HL-60 (cell line): ENCODE measurements at regions not wholly inside any gene's neighbourhood (a gene's known extent, or its start where the extent isn't known, plus 50 kb on each side); places are given as distances from the start of the nearest gene placed in this dataset.

Experiments used
- GABPA ChIP-seq: IDR thresholded peaks from 2 replicates; pipeline ENCODE4 v1.6.1; 2012; ENCODE audit warnings: low read depth
- POLR2AphosphoS5 ChIP-seq: IDR thresholded peaks from 2 replicates; pipeline ENCODE4 v1.6.1; 2012; ENCODE audit warnings: low read depth
- TF ChIP-seq, protein P1 (sequence below): IDR thresholded peaks from 2 replicates; pipeline ENCODE4 v1.6.1; 2012; ENCODE audit warnings: low read depth; ENCODE audit not compliant: insufficient replicate concordance
- TF ChIP-seq, protein P2 (sequence below): IDR thresholded peaks from one replicate; pipeline ENCODE4 v1.5.1; 2011; ENCODE audit warnings: low read length, control low read depth, inconsistent platforms; ENCODE audit not compliant: insufficient read depth

DNA sequence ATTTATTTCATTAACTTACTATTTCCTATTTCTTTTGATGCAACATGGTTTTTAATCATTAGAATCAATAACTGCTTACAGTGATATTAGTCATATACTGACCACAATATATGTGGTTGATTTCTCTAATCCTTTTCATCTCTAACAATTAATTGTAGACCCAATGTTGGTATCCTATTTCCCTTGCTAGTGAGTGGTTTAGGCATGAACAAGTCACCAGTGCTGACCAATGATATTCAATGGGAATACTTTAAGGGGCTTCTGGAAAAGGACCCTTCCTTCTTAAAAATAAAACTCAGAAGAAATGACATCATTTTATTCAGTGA is 672.4 kb upstream of the GRAMD2B start:
- TF ChIP-seq, protein P1, sequence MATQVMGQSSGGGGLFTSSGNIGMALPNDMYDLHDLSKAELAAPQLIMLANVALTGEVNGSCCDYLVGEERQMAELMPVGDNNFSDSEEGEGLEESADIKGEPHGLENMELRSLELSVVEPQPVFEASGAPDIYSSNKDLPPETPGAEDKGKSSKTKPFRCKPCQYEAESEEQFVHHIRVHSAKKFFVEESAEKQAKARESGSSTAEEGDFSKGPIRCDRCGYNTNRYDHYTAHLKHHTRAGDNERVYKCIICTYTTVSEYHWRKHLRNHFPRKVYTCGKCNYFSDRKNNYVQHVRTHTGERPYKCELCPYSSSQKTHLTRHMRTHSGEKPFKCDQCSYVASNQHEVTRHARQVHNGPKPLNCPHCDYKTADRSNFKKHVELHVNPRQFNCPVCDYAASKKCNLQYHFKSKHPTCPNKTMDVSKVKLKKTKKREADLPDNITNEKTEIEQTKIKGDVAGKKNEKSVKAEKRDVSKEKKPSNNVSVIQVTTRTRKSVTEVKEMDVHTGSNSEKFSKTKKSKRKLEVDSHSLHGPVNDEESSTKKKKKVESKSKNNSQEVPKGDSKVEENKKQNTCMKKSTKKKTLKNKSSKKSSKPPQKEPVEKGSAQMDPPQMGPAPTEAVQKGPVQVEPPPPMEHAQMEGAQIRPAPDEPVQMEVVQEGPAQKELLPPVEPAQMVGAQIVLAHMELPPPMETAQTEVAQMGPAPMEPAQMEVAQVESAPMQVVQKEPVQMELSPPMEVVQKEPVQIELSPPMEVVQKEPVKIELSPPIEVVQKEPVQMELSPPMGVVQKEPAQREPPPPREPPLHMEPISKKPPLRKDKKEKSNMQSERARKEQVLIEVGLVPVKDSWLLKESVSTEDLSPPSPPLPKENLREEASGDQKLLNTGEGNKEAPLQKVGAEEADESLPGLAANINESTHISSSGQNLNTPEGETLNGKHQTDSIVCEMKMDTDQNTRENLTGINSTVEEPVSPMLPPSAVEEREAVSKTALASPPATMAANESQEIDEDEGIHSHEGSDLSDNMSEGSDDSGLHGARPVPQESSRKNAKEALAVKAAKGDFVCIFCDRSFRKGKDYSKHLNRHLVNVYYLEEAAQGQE = no peak
- TF ChIP-seq POLR2AphosphoS5 (no peak), GABPA (no peak)
- TF ChIP-seq, protein P2, sequence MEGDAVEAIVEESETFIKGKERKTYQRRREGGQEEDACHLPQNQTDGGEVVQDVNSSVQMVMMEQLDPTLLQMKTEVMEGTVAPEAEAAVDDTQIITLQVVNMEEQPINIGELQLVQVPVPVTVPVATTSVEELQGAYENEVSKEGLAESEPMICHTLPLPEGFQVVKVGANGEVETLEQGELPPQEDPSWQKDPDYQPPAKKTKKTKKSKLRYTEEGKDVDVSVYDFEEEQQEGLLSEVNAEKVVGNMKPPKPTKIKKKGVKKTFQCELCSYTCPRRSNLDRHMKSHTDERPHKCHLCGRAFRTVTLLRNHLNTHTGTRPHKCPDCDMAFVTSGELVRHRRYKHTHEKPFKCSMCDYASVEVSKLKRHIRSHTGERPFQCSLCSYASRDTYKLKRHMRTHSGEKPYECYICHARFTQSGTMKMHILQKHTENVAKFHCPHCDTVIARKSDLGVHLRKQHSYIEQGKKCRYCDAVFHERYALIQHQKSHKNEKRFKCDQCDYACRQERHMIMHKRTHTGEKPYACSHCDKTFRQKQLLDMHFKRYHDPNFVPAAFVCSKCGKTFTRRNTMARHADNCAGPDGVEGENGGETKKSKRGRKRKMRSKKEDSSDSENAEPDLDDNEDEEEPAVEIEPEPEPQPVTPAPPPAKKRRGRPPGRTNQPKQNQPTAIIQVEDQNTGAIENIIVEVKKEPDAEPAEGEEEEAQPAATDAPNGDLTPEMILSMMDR = no peak
